H9 (cell line): ENCODE measurements at regions not wholly inside any gene's neighbourhood (a gene's known extent, or its start where the extent isn't known, plus 50 kb on each side); places are given as distances from the start of the nearest gene placed in this dataset.

ENCODE experiments used
- DNase-seq: peaks from one replicate; pipeline ENCODE4 v3.0.0-alpha.2; 2017
- H2AFZ ChIP-seq: one replicate; pipeline ENCODE4 v1.6.1; 2013; ENCODE audit warnings: mild to moderate bottlenecking, low read length, control low read depth, moderate library complexity
- H2AK5ac ChIP-seq: 2 replicates; pipeline ENCODE4 v1.6.1; 2013; ENCODE audit warnings: low read length, control low read depth, mixed read lengths; ENCODE audit not compliant: insufficient read length
- H2BK120ac ChIP-seq: one replicate; pipeline ENCODE4 v1.6.1; 2013; ENCODE audit warnings: low read depth, mild to moderate bottlenecking, low read length, control low read depth, inconsistent platforms; ENCODE audit not compliant: poor library complexity, severe bottlenecking
- H2BK12ac ChIP-seq: 2 replicates; pipeline ENCODE4 v1.6.1; 2013; ENCODE audit warnings: low read length, control low read depth, mixed read lengths, low read depth; ENCODE audit not compliant: insufficient read length
- H2BK15ac ChIP-seq: 2 replicates; pipeline ENCODE4 v1.6.1; 2013; ENCODE audit warnings: low read depth, low read length, control low read depth
- H2BK20ac ChIP-seq: one replicate; pipeline ENCODE4 v1.6.1; 2013; ENCODE audit warnings: low read depth, mild to moderate bottlenecking, low read length, control low read depth, inconsistent platforms; ENCODE audit not compliant: poor library complexity, severe bottlenecking
- H2BK5ac ChIP-seq: 2 replicates; pipeline ENCODE4 v1.6.1; 2013; ENCODE audit warnings: low read length, control low read depth, mixed read lengths; ENCODE audit not compliant: insufficient read length
- H3K14ac ChIP-seq: 2 replicates; pipeline ENCODE4 v1.6.1; 2013; ENCODE audit warnings: low read length, control low read depth; ENCODE audit not compliant: insufficient read depth
- H3K18ac ChIP-seq: 2 replicates; pipeline ENCODE4 v1.6.1; 2013; ENCODE audit warnings: low read depth, mild to moderate bottlenecking, mixed read lengths, low read length, control low read depth; ENCODE audit not compliant: insufficient read length
- H3K23ac ChIP-seq: 2 replicates; pipeline ENCODE4 v1.6.1; 2013; ENCODE audit warnings: low read length, control low read depth, mixed read lengths, low read depth; ENCODE audit not compliant: insufficient read length
- H3K23me2 ChIP-seq: 2 replicates; pipeline ENCODE4 v1.6.1; 2013; ENCODE audit warnings: low read depth, mild to moderate bottlenecking, mixed read lengths, low read length, control low read depth; ENCODE audit not compliant: insufficient read length, poor library complexity, severe bottlenecking
- H3K27ac ChIP-seq: 2 replicates; pipeline ENCODE4 v1.5.1; 2013; ENCODE audit warnings: low read length, control low read depth, mixed read lengths, low read depth; ENCODE audit not compliant: insufficient read length
- H3K27me3 ChIP-seq: 2 replicates; pipeline ENCODE4 v1.6.1; 2013; ENCODE audit warnings: low read length, control low read depth, inconsistent platforms; ENCODE audit not compliant: insufficient read depth
- H3K4ac ChIP-seq: 2 replicates; pipeline ENCODE4 v1.6.1; 2013; ENCODE audit warnings: low read depth, mild to moderate bottlenecking, control low read depth, inconsistent platforms, low read length, moderate library complexity
- H3K4me1 ChIP-seq: 2 replicates; pipeline ENCODE4 v1.6.1; 2013; ENCODE audit warnings: low read length, control low read depth, inconsistent platforms; ENCODE audit not compliant: insufficient read depth
- H3K4me2 ChIP-seq: 2 replicates; pipeline ENCODE4 v1.6.1; 2013; ENCODE audit warnings: low read length, control low read depth, mixed read lengths; ENCODE audit not compliant: insufficient read length, insufficient read depth
- H3K56ac ChIP-seq: 2 replicates; pipeline ENCODE4 v1.6.1; 2013; ENCODE audit warnings: low read depth, mild to moderate bottlenecking, mixed read lengths, low read length, control low read depth; ENCODE audit not compliant: insufficient read length
- H3K79me1 ChIP-seq: 2 replicates; pipeline ENCODE4 v1.6.1; 2013; ENCODE audit warnings: low read depth, mild to moderate bottlenecking, moderate library complexity, low read length, control low read depth, inconsistent platforms; ENCODE audit not compliant: insufficient read depth, poor library complexity, severe bottlenecking
- H3K79me2 ChIP-seq: 2 replicates; pipeline ENCODE4 v1.6.1; 2013; ENCODE audit warnings: low read length, control low read depth, inconsistent platforms; ENCODE audit not compliant: insufficient read depth
- H3K9ac ChIP-seq: 2 replicates; pipeline ENCODE4 v1.6.1; 2013; ENCODE audit warnings: low read length, control low read depth, mixed read lengths; ENCODE audit not compliant: insufficient read length; ENCODE audit errors: extremely low read depth
- H3K9me3 ChIP-seq: one replicate; pipeline ENCODE4 v1.6.1; 2013; ENCODE audit warnings: low read depth, low read length, inconsistent platforms; ENCODE audit not compliant: control insufficient read depth
- H3T11ph ChIP-seq: one replicate; pipeline ENCODE4 v1.6.1; 2013; ENCODE audit warnings: mild to moderate bottlenecking, low read length, control low read depth, inconsistent platforms
- H4K20me1 ChIP-seq: one replicate; pipeline ENCODE4 v1.6.1; 2013; ENCODE audit not compliant: control insufficient read depth, insufficient read length, insufficient read depth
- H4K5ac ChIP-seq: 2 replicates; pipeline ENCODE4 v1.6.1; 2013; ENCODE audit warnings: low read depth, mild to moderate bottlenecking, mixed read lengths, low read length, control low read depth; ENCODE audit not compliant: insufficient read length
- H4K8ac ChIP-seq: replicated peaks from 2 replicates; pipeline ENCODE4 v1.6.1; 2013; ENCODE audit warnings: low read length, control low read depth, mixed read lengths, low read depth; ENCODE audit not compliant: insufficient read length
- H4K91ac ChIP-seq: 2 replicates; pipeline ENCODE4 v1.6.1; 2013; ENCODE audit warnings: low read depth, mild to moderate bottlenecking, moderate library complexity, mixed read lengths, low read length, control low read depth; ENCODE audit not compliant: insufficient read length
- H3K27ac Mint-ChIP-seq, 3 experiments: 2 replicates in 2 of 3; 3 replicates in 1 of 3; pipeline ENCODE4 v1.8.0; 2020 to 2021; ENCODE audit warnings: mixed read lengths in 3 of 3, mild to moderate bottlenecking in 1 of 3, moderate library complexity in 1 of 3
- H3K27me3 Mint-ChIP-seq: 2 replicates; pipeline ENCODE4 v1.8.0; 2021; ENCODE audit warnings: low read depth, mild to moderate bottlenecking, moderate library complexity, mixed read lengths
- H3K36me3 Mint-ChIP-seq, 3 experiments: 2 replicates in 2 of 3; 3 replicates in 1 of 3; pipeline ENCODE4 v1.8.0; 2020 to 2021; ENCODE audit warnings: low read depth in 3 of 3, mixed read lengths in 3 of 3; ENCODE audit not compliant: insufficient read depth in 1 of 3
- H3K4me1 Mint-ChIP-seq, 2 experiments: 2 replicates each; pipeline ENCODE4 v1.8.0; 2020; ENCODE audit warnings: mixed read lengths in 2 of 2
- H3K4me3 Mint-ChIP-seq, 2 experiments: 2 replicates in 1 of 2; 3 replicates in 1 of 2; pipeline ENCODE4 v1.8.0; 2020 to 2021; ENCODE audit warnings: mild to moderate bottlenecking in 2 of 2, mixed read lengths in 2 of 2, moderate library complexity in 1 of 2
- H3K9me3 Mint-ChIP-seq, 2 experiments: 2 replicates in 1 of 2; 3 replicates in 1 of 2; pipeline ENCODE4 v1.8.0; 2020; ENCODE audit warnings: mild to moderate bottlenecking in 2 of 2, mixed read lengths in 2 of 2, moderate library complexity in 1 of 2
- CTCF ChIP-seq: fragments of 200-600 bp; sonication (generic); conservative IDR thresholded peaks from 3 replicates; pipeline ENCODE4 v1.8.0; 2021; ENCODE audit warnings: antibody characterized with exemption, mild to moderate bottlenecking
- whole genome bisulfite sequencing: extraction: QIAGEN DNeasy Blood & Tissue Kit; methylation state at CpG from one replicate; pipeline ENCODE4 v1.1.7; 2013; ENCODE audit warnings: missing lambda C conversion rate, low lambda C conversion rate, mixed read lengths; ENCODE audit not compliant: insufficient read length; ENCODE audit errors: extremely low coverage; 5-methylcytosine and 5-hydroxymethylcytosine counted together

- Histone ChIP-seq H2BK120ac (no peak overlapping the region), H2AFZ (no peak overlapping the region), H4K20me1 (no peaks in the 10 kb centered on the region), H3K23ac (no peak overlapping the region), H3K27me3 (no peaks in the 10 kb centered on the region), H2BK15ac (no peak overlapping the region), H2BK5ac (no peak overlapping the region), H4K91ac (no peak overlapping the region), H3K56ac (no peak overlapping the region), H3K79me1 (no peaks in the 10 kb centered on the region), H4K5ac (no peak overlapping the region), H3K18ac (no peak overlapping the region), H3K4ac (no peak overlapping the region), H2AK5ac (no peak overlapping the region), H2BK12ac (peak overlapping the region; percentile 15), H2BK20ac (no peak overlapping the region), H3K23me2 (no peaks in the 10 kb centered on the region), H4K8ac (no peak overlapping the region), H3K27ac (no peak overlapping the region), H3T11ph (no peak overlapping the region), H3K4me2 (no peak overlapping the region), H3K9me3 (no peaks in the 10 kb centered on the region), H3K79me2 (no peaks in the 10 kb centered on the region), H3K4me1 (peaks cover 11% of the 10 kb centered on the region; the same call in 1 of the 2 replicates), H3K14ac (no peak overlapping the region), H3K9ac (no peak overlapping the region)
- DNase-seq: no peak
- Mint-ChIP-seq H3K36me3 (peaks cover 4 to 16% (median 11%) of the 10 kb centered on the region in 3 experiments; a peak in 6 of 7 replicates), H3K9me3 (peaks cover 9 to 13% of the 10 kb centered on the region in 2 experiments), H3K4me1 (peaks cover 52 to 58% of the 10 kb centered on the region in 2 experiments), H3K27me3 (no peaks in the 10 kb centered on the region), H3K27ac (peak overlapping the region in 2 of 3 experiments; percentile 45 to 80; a peak in 3 of 7 replicates), H3K4me3 (0 out of 5 replicates have a peak overlapping the region, but pooled peaks of 1 of the 2 experiments have one; percentile 9)
- no peak for TF ChIP-seq CTCF
- WGBS: no CpG with 5 or more reads among the region's 7 CpGs
Measured at GRCh38 chr1:94667818-94668217, 126.3 kb upstream of the F3 start.
